PFSK-1 (cell line): ENCODE measurements at regions not wholly inside any gene's neighbourhood (a gene's known extent, or its start where the extent isn't known, plus 50 kb on each side); places are given as distances from the start of the nearest gene placed in this dataset.

Experiments
- FOXP2 ChIP-seq: optimal IDR thresholded peaks from 2 replicates; pipeline ENCODE3; 2011; ENCODE audit warnings: borderline replicate concordance, control low read depth, inconsistent platforms; ENCODE audit not compliant: insufficient read depth; ENCODE audit errors: extremely low read length, extremely low read depth
- POLR2AphosphoS5 ChIP-seq: IDR thresholded peaks from 2 replicates; pipeline ENCODE4 v1.6.1; 2012; ENCODE audit warnings: low read depth, mild to moderate bottlenecking, control low read depth, low read length, moderate library complexity
- SIN3A ChIP-seq: IDR thresholded peaks from 2 replicates; pipeline ENCODE4 v1.6.1; 2012; ENCODE audit warnings: mild to moderate bottlenecking, low read length, moderate library complexity, borderline replicate concordance; ENCODE audit not compliant: insufficient read depth
- TAF1 ChIP-seq: IDR thresholded peaks from 2 replicates; pipeline ENCODE4 v1.6.1; 2012; ENCODE audit warnings: low read length, control low read depth, borderline replicate concordance; ENCODE audit not compliant: insufficient read depth
- TF ChIP-seq, protein P1 (sequence below), 2 experiments: IDR thresholded peaks; 2 replicates each; pipeline versions ENCODE4 v1.6.1 to v1.8.0; 2011 to 2012; ENCODE audit warnings: low read depth in 2 of 2, low read length in 2 of 2, control low read depth in 1 of 2, inconsistent platforms in 1 of 2, mild to moderate bottlenecking in 1 of 2, moderate library complexity in 1 of 2; ENCODE audit not compliant: insufficient read depth in 1 of 2

DNA sequence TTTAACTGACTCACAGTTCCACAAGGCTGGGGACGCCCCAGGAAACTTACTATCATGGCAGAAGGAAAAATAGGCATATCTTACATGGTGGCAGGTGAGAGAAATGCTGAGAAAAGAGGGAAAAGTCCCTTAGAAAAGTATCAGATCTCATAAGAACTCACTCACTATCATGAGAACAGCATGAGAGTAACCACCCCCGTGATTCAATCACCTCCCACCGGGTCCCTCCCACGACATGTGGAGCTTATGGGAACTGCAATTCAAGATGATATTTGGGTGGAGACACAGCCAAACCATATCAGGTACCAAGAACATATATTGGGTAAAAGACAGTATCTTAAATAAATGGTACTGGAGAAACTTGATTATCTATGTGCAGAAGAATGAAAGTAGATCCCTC lies 100.3 kb upstream of the FAR2 start:
- TF ChIP-seq POLR2AphosphoS5: no peak
- TF ChIP-seq, protein P1, sequence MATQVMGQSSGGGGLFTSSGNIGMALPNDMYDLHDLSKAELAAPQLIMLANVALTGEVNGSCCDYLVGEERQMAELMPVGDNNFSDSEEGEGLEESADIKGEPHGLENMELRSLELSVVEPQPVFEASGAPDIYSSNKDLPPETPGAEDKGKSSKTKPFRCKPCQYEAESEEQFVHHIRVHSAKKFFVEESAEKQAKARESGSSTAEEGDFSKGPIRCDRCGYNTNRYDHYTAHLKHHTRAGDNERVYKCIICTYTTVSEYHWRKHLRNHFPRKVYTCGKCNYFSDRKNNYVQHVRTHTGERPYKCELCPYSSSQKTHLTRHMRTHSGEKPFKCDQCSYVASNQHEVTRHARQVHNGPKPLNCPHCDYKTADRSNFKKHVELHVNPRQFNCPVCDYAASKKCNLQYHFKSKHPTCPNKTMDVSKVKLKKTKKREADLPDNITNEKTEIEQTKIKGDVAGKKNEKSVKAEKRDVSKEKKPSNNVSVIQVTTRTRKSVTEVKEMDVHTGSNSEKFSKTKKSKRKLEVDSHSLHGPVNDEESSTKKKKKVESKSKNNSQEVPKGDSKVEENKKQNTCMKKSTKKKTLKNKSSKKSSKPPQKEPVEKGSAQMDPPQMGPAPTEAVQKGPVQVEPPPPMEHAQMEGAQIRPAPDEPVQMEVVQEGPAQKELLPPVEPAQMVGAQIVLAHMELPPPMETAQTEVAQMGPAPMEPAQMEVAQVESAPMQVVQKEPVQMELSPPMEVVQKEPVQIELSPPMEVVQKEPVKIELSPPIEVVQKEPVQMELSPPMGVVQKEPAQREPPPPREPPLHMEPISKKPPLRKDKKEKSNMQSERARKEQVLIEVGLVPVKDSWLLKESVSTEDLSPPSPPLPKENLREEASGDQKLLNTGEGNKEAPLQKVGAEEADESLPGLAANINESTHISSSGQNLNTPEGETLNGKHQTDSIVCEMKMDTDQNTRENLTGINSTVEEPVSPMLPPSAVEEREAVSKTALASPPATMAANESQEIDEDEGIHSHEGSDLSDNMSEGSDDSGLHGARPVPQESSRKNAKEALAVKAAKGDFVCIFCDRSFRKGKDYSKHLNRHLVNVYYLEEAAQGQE (IDR thresholded peaks at IDR 0.05; ENCODE audit: insufficient read depth in 1 of 2, low read depth in 2 of 2, low read length in 2 of 2): no peak
- TF ChIP-seq SIN3A: no peak
- no peak for TF ChIP-seq FOXP2
- TF ChIP-seq TAF1: no peak
